ENCODE measurements at regions not wholly inside any gene's neighbourhood (a gene's known extent, or its start where the extent isn't known, plus 50 kb on each side); places are given as distances from the start of the nearest gene placed in this dataset.

DNA sequence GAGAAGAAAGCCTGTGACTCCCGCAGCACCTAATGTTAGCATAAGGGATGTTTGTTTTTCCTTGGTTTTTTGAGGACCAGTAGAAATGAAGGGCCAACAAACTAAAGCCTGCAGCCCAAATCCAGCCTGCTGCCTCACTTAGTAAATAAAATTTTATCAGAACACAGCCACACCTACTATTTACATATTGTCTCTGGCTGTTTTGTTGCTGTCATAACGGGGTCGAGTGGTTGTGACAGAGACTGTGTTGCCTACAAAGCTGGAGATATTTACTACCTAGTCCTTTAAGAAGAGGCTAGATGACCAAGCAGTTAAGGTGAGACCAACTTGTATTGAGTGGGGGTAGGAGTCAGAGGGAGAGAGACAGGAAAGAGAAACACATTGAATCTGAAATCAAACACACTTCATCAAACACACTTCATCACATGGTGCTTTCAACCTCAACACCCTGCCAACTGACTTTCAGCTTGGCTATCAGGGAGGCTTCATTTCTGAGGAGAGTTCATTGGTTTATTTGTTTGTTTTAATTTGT lies 546.3 kb upstream of the CDH11 start:
- TF ChIP-seq, protein P1, sequence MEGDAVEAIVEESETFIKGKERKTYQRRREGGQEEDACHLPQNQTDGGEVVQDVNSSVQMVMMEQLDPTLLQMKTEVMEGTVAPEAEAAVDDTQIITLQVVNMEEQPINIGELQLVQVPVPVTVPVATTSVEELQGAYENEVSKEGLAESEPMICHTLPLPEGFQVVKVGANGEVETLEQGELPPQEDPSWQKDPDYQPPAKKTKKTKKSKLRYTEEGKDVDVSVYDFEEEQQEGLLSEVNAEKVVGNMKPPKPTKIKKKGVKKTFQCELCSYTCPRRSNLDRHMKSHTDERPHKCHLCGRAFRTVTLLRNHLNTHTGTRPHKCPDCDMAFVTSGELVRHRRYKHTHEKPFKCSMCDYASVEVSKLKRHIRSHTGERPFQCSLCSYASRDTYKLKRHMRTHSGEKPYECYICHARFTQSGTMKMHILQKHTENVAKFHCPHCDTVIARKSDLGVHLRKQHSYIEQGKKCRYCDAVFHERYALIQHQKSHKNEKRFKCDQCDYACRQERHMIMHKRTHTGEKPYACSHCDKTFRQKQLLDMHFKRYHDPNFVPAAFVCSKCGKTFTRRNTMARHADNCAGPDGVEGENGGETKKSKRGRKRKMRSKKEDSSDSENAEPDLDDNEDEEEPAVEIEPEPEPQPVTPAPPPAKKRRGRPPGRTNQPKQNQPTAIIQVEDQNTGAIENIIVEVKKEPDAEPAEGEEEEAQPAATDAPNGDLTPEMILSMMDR (IDR thresholded peaks at IDR 0.05; ENCODE audit: insufficient read depth, low read depth, low read length): no peak
- TF ChIP-seq EZH2 (IDR thresholded peaks at IDR 0.05; ENCODE audit: insufficient read depth, low read length): no peak
